Left forelimb (tissue), 1 donor: ENCODE measurements at regions not wholly inside any gene's neighbourhood (a gene's known extent, or its start where the extent isn't known, plus 50 kb on each side); places are given as distances from the start of the nearest gene placed in this dataset.

Experiments used
- DNase-seq: peaks from one replicate; pipeline ENCODE4 v3.0.0-alpha.2; 2018; ENCODE audit warnings: low spot score

DNA sequence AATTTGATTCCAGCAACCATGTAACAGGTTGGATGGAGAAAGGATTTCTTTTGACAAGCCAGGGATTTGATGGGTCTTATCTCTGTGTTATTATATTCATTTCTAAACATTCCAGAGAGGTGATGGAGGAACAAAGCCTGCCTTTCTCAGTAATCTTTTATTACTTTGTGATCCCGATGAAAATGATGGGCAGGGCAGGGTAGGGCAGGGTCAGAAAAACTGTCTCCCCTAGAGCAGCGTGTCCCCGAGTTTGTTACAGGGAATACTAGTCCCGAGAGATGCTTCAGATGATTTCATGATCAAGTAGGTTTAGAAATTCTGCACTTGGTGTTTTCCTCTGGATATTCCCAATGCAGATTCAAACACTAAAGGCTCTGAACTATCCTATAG, 111.8 kb upstream of the RGMA start:
- DNase-seq, result no peak

DNA sequence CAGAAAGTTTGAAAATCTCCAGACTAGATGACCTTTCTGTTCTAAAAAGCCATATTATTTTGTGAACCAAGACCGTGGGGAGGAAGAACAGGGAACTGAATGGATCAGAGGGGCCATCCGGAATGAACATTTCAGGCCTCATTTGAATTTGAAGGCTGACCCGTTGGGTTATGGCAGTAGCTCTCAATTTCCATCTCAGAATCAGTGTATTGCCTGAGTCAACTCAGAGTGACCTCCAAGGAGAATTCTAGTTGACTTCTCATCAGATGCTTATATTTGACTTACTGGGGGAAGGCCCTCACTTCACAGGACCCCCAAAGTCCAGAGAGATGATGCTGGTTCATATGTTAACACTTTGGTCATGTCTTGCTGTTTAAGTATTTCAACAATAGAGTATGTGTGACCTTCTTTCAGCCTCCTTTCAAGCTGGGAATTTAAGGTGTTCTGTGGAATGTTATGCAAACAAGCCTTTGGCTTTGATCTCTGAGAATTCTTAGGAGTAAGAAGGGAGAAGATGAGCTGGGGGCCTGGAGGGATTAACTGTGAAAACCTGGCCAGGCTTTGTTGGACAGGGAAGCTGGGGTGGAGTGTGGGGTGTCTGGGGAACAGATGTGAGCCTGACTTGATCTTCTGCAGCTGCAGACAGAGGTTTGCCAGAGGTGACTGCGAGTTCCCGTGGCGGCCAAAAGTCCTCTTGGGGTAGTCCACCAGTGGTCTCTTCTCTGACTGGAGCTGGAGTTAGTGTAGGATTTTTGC, 111.2 kb upstream of the RGMA start:
- DNase-seq, result no peak

DNA sequence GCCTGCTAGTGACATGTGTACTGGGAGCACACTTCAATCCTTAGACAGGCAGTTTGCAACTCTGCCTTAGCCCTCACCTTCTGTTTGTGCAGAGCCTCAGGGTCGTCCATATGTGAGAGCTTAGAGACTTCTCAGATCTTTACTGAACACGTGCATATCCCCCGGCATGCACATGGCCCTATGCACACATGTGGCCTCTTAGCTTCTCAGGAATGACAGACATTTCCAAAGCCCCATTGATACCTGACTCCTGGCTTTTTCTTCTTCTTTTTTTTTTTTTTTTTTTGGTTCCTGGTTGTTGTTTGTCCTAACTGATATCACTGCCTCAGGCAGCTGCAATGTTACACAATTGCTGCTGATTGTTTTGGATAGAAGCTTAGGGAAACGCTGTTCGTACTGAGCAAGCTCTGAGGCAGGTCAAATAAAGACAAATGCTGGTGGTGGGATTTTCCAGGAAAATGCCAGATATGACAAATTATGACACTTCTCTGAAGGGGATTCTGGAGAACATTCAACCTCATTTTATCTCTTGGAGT, 107.2 kb upstream of the RGMA start:
- DNase-seq, result no peak

DNA sequence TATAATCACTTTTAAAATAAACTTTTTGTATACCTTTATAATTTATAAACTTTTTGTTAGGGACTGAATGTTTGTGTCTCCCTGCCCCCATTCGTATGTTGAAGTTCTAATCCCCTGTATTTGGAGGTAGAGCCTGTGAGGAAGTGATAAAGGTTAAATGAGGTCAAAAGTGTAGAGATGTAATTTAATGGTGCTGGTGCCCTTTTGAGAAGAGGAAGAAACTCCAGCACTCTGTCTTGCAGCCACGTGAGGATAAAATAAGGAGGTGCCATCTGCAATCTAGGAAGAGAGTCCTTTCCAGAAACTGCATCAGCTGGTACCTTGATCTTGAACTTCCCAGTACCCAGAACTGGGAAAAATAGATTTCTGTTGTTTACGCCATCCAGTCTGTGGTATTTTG, 106.1 kb upstream of the RGMA start:
- no peak for DNase-seq

DNA sequence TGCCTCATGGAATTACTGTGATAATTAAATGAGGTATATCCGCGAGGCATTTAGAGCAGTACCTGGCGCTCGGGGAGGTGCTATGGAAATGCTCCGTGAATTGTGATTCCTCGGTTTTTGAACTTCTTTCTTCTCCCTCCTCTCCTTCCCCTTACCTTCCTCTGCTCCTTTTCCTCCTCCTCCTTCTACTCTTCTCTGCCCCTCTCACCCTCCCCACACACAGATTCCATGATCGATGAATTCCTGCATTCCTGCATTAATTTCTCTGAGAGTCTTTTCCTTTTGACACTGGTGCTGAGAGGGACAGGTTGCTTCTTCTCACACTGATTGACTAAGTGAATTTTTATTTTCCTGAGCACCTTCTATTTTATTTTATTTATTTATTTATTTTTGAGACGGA, 101.2 kb upstream of the RGMA start:
- DNase-seq, result no peak

DNA sequence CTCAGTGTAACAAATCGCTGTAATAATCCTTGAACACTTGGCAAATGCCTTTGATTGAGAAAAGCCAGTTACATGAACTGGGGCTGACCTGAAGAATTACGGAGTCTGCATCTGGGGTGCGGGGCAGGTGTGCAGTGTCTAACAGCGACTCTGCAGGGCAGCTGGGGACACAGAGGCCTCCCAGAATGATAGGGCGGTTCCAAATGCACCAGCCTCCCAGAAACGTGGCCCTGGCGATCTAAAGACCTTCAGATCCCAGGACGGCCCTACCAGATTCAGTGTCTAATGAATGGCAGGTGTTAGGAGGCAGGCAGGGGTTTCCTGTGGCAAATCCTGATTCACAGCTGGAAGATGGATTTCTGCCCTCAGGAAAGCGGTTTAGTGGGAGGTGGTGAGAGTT, 100.5 kb upstream of the RGMA start:
- no peak for DNase-seq

DNA sequence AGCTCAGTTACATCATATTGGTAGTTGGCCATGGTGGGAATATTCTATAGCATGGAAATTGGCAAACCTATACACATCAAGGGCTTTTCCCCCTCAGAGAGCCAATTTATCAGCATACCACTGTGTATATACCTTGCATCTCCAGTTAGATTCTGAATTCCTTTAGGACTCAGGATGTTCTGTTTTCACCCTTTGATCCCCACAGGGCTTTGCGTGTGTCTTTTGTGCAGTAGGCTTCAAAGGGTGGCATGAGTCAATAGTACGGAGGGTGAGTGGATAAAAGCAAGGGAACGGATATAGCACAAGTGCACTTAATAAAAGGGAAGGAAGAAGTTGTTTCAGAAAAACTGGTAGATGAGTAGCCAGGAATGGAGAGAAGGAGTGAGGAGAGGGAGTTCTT, 99.2 kb upstream of the RGMA start:
- DNase-seq, result no peak

DNA sequence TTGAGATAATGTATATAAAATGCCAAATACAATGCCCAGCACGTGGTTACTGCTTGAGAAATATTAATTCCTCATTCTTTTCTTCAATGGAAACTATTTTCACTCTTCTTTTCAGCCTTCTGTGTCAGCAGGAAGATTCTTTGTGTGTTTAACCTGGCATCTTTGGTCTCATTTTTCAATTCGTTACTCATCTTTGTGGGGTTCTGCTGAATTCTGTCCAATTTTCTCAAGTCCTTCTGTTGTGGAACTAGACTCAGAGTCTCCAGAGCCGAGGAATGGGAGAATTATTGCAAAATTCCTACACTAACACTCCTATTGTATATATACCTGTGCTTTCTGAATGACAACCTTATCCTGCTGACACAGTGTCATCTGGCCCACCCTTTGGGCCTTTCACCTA, 96.8 kb upstream of the RGMA start:
- DNase-seq, result no peak

DNA sequence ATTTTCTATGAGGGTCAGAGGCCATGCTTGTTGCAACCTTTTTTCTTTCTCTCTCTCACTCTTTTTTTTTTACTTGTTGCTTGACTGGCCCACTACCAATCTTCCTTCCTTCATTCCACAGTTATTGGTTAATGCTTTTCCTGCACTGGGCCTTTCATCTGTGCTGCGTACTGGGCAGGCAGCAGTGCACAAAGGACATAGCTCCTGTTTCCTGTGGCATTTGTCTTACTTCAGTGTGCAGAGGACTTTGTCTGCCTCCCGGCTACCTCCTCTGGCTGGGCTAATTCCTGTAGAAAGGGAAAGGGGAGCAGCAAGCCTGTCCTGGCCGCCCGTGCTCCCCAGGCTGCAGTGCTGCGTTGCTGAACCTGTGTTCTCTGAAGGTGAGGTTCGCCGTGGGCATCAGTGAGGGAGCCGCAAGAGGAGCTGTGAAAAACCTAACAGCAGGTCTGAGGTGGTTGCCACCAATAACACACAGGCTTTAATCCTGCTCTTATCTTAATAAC, 93.7 kb upstream of the RGMA start:
- DNase-seq, result no peak

DNA sequence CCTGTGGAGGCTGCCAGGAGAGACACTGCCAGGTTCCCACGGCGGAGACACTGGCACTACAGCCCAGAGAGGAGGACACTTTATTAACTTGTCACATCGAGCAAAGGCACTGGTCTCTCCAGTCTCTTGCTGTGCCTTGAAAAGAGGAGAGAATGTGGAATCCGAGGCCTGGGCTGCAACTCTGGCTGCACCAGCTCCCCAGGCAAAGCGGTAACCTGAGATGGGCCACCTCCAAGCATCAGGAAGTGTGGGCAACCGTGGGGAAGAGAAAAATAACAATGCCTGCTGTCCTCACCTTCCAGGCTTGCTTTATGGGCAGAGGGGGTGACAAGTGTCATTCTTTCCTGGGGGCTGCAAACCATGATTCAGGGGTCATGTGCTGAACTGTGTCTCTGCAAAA, 91.6 kb upstream of the RGMA start:
- no peak for DNase-seq

DNA sequence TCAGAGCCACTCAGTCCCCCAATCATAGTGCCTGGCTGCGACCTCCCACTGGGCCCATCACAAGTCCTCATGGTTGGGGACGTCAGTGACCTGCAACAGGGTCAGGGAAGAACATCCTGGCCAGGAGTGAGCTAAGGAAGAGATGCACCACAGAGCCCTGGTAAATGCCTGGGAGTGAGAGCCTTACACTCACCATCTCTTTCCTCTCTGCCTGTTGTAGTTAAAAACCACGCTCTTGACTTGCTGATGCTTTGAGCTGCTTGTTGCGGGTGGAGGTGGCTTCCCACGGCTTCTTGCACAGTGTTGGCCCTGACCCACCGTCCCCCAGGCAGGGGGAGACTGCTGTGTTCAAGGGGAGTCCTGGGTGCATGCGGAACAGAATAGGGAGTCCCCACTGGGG, 91.1 kb upstream of the RGMA start:
- DNase-seq, result no peak

DNA sequence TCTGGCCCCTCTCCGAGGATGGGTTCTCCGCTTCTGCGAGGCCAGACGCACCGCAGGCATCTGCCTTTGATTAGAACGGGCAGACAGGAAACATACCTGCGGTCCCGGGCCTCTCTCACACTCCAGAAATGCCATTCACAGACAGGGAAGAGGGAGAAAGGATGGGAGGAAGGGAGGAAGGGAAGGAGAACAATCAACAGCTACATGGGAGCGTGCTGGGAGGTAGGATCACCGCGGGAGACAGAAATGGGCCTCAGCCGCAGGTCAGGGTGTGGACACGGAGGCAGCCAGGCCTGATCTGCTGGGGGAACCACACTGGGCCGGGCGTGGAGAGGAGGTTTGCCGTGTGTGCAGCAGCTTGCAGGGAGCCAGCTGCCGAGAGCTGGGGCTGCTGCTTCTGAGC, 90.7 kb upstream of the RGMA start:
- no peak for DNase-seq

DNA sequence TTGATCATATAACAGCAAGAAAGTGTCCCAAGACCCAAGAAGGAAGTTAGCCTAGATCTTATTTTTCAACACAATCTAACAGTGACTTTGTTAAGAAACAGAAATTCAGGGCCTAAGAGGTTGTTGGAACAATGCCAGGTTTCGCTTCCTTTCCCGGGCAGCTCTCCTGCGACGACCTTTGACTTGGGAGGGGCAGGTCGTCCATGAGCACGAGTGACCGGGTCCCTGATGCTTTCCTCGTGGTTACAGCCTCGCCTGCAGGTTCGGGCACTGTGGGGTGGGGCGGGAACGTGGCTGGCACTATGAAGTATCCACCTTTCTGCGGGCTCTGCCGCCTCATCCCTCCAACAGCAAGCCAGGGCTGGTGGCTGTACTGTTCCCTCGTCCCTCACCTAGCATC, 90.1 kb upstream of the RGMA start:
- no peak for DNase-seq

DNA sequence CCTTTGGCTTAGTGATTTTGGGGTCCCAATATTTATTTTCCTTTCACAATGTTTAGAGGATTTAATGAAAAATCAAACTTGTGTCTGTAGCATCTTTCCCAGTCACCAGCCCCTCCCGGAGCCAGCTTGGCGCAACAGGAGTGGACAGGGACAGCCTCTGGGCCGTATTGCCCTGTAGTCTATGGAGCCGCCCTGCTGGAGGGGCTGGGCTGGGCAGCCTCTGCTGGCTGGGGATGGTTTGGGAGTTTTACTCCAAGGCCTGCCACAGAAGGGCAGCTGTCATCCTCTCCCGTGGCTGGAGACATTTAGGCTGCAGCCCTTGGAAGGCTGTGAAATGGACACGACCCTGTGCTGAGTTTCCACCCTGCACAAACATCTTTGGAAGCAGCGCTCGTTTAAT, 89.4 kb upstream of the RGMA start:
- no peak for DNase-seq

DNA sequence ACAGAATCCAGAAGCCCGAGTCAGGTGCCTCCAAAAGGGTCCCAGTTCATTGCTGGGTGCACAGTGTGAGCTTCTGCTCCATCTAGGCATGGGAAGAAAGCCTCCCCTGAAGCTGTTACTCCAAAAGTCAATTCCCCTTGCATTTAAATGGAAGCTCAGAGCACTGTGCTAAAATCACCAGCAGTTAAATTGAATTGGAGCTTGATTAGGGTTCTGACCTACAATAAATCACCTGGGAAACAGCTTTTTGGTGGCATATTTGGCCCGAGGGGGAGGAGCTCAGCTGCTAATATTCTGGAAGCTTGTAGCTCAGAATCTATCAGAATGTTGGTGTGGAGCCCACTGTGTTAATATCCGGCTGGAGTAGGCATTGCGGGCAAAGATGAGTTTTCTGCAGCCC, 87.1 kb upstream of the RGMA start:
- no peak for DNase-seq

DNA sequence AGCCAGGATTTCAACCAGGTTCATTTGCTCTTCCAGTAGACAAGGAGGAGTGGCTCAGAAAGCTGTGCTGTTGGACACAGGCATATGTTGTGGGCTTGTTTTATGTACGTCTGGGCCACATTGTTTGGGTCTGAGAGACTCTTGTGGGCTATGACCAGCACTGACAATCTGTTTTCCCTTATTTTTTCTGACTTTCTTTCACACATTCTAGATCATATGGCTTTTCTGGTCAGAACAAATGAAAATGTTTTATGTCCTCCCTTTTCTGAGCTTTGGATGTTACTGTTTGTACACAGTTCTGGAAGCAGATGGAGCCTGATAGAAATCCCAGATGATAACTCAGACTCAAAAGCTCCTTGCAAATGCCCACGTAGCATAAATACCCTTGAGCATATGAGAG, 85.8 kb upstream of the RGMA start:
- no peak for DNase-seq

DNA sequence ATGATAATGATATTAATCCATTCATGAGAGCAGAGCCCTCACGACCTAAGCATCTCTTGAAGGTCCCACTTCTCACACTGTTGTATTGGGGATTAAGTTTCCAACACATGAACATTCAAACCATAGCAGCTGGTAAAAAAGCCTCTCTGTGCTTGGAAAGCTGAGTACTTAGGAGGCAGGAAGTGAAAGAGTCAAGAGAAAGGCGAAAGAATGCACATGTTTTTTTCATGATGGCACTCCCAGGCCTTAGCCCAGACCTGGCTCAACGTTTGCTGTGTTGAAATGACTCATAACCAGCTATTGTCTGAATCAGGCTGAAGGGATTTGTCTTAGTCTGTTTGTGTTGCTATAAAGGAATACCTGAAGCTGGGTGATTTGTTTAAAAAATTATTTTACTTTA, 84.4 kb upstream of the RGMA start:
- DNase-seq, result no peak

DNA sequence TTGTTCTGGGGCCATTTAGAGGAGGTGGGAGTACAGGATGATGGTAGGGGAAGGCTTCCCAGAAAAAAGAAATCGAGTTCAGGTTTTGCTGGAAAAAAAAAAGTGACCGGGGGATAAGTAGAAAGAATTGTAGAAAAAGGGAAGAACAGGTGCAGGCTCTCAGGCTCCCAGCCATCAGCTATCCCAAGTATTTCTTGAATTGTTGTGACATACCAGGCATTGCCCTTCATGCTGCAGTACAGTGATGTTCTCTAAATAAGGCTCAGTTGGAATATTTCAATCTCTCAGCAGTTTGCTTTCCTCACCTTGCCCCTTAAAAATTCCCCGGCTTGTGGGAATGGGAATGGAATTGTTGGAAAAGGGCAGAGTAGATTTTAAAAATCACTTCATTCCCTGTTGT, 82.5 kb upstream of the RGMA start:
- DNase-seq, result no peak

DNA sequence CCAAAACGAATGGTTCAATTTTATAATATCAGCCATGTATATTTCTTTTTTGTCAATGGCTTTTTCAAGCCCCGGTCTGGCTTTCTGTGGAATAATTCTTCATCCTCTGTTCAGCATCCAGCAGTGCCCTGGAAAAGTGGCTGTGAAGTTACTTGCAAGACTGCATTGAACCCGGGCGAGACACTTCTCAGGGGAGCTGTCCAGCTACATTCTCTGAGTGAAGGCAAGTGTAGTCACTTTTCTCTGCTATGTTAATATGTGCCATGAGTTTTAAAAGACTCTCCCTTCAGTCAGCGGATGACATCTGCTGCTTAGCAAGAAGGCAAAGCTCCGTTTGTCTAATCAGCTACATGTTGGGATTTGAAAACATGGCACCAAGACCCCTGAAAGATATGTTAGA, 81.3 kb upstream of the RGMA start:
- DNase-seq, result no peak

DNA sequence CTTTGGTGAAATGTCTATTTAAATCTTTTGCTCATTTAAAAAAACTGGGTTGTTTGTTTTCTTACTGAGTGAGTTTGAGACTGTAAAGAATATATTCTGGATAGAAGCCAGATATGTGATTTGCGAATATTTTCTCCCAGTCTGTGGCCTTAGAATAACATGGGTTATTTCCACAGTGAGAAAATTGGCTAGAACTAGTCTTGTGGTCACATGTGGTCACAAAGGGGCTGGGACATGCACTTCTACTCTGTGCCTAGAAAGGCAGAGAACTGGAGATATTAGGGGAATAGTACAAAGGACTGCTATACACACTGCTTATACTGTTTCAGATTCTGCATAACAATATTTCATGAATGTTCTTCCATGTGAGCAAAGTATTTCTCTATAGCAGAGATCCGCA, 79.9 kb upstream of the RGMA start:
- no peak for DNase-seq

DNA sequence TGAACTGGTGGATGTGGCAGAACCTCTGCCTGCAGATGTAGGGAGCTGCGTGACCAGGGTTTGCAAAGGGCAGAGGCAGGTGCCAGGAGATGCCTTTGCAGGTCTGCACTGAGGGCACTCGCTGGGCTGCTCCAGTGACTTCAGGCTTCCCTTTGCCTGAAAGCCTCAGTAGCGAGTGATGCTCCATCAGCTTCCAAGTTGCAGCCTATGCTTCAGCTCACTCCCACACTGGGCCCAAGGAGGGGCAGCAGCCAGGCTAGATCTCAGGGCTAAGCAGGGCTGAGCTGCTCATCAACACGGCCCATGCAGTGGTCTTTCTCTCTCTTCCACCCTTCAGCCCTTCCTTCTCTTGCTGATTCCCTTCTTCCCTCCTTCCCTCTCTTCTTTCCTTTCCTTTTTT, 78.3 kb upstream of the RGMA start:
- no peak for DNase-seq

DNA sequence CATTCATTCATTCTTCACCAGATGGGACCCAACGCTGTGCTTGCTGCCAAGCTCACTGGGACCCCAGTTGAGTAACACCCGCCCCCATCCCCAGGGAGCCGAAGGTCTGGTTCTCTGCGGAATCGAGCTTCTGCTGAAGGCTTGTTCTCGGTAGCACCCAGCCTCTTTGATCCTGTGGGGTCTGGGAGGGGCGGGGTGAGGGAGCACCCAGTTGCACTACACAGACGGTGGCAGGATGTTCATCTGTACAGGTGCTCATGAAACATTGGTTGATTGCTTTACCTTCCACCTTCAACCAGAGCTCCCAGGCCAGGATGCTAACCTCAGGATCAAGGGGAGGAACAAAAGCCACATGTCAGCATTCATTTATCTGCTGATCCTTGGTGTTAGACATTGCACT, 77.7 kb upstream of the RGMA start:
- DNase-seq, result no peak

DNA sequence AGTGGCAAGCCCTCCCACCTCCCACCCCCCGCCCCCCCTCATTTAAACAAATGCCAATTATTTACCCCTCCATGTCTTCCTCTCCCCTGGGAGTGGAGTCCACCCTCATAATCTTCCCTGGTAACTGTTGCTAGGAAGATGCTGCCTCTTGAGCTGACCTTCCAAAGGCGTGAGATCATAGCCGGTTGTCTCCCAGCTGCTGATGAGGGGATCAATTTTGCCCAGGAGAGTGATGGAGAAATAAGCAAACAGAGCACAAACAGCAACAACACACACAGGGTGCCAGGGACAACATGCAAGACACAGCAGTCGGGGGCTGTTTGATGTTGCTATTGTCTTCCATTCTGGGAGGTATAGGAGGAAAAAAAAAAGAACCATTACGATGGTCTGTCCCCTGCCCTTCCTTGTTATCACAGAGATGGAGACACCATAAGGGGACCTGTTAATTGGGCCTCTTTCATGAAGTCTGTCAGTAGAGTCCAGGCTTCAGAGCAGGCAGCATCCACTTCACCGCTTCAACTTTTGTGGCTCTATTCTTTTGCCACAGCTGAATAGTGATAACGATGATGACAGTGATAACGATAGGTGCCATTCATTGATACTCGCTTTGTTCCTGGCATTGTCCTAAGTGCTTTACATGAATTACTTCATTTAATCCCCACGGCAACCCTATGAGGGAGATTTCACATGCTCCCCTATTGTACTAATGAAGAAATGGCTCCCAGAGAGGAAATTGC, 76.9 kb upstream of the RGMA start:
- no peak for DNase-seq

DNA sequence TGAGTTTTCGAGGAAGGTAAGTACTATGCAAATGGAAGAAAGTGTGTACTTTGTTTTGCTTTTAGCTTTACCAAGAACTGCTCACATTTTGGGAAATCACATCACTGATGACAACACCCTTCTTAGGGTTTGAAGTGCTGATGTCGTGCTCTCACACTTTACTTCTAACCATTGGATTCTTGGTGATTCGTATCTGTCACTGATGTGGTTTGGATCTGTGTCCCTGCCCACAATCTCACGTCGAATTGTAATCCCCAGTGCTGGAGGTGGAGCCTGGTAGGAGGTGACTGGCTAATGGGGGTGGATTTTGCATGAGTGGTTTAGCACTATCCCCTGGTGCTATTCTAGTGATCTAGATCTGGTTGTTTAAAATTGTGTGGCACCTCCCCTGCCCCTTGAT, 75.4 kb upstream of the RGMA start:
- no peak for DNase-seq
